Liver (tissue), 8 donors: ENCODE measurements at regions not wholly inside any gene's neighbourhood (a gene's known extent, or its start where the extent isn't known, plus 50 kb on each side); places are given as distances from the start of the nearest gene placed in this dataset.

Experiments used
- DNase-seq: peaks from one replicate; pipeline ENCODE4 v3.0.0-alpha.2; 2017; ENCODE audit warnings: low spot score
- H3K27ac ChIP-seq, 2 donors: one replicate each; pipeline ENCODE4 v1.7.0; 2013; ENCODE audit warnings: inconsistent platforms in 2 of 2, low read length in 2 of 2, control low read depth in 1 of 2, low read depth in 1 of 2, mild to moderate bottlenecking in 1 of 2
- H3K27me3 ChIP-seq, 4 donors: one replicate each; pipeline versions ENCODE4 v1.6.1 to v1.7.0; 2013; ENCODE audit warnings: low read length in 3 of 4, inconsistent platforms in 1 of 4, mild to moderate bottlenecking in 1 of 4, moderate library complexity in 1 of 4; ENCODE audit not compliant: control insufficient read depth in 4 of 4, insufficient read depth in 4 of 4
- H3K36me3 ChIP-seq, 4 donors: one replicate each; pipeline versions ENCODE4 v1.6.1 to v1.7.0; 2013; ENCODE audit warnings: low read length in 3 of 4, mild to moderate bottlenecking in 3 of 4, low read depth in 1 of 4, moderate library complexity in 1 of 4; ENCODE audit not compliant: control insufficient read depth in 4 of 4, insufficient read depth in 3 of 4
- H3K4me1 ChIP-seq, 4 donors: one replicate each; pipeline versions ENCODE4 v1.6.1 to v1.7.0; 2013; ENCODE audit warnings: low read length in 3 of 4, mild to moderate bottlenecking in 3 of 4, moderate library complexity in 1 of 4; ENCODE audit not compliant: control insufficient read depth in 4 of 4, insufficient read depth in 4 of 4
- H3K4me3 ChIP-seq, 3 donors: one replicate each; pipeline versions ENCODE4 v1.6.1 to v1.7.0; 2013; ENCODE audit warnings: low read length in 3 of 3, control low read depth in 1 of 3, low read depth in 1 of 3, mild to moderate bottlenecking in 1 of 3
- H3K9ac ChIP-seq, 2 donors: one replicate each; pipeline ENCODE4 v1.7.0; 2013; ENCODE audit warnings: low read length in 2 of 2, mild to moderate bottlenecking in 2 of 2, moderate library complexity in 2 of 2, control low read depth in 1 of 2, low read depth in 1 of 2
- H3K9me3 ChIP-seq, 4 donors: one replicate each; pipeline versions ENCODE4 v1.6.1 to v1.7.0; 2013; ENCODE audit warnings: low read length in 3 of 4; ENCODE audit not compliant: control insufficient read depth in 4 of 4
- ATF3 ChIP-seq: IDR thresholded peaks from 2 replicates; pipeline ENCODE4 v1.6.1; 2016; ENCODE audit warnings: antibody characterized with exemption
- CTCF ChIP-seq: fragments of 150-350 bp; IDR thresholded peaks from 2 replicates; pipeline ENCODE4 v1.5.1; 2017; ENCODE audit warnings: improper control_type of control experiment, low read depth, low read length; ENCODE audit not compliant: missing input control
- EGR1 ChIP-seq, 2 donors: IDR thresholded peaks; 2 replicates each; pipeline ENCODE4 v1.6.1; 2016 to 2018; ENCODE audit warnings: antibody characterized with exemption in 2 of 2, low read depth in 2 of 2
- FOXA2 ChIP-seq: IDR thresholded peaks from 2 replicates; pipeline ENCODE4 v1.6.1; 2016; ENCODE audit warnings: antibody characterized with exemption
- GABPA ChIP-seq, 2 donors: IDR thresholded peaks in 1 of 2; conservative IDR thresholded peaks in 1 of 2; 2 replicates each; pipeline ENCODE4 v1.6.1; 2016; ENCODE audit warnings: antibody characterized with exemption in 2 of 2, mild to moderate bottlenecking in 1 of 2, moderate library complexity in 1 of 2
- JUND ChIP-seq, 2 donors: IDR thresholded peaks; 2 replicates each; pipeline ENCODE4 v1.6.1; 2016; ENCODE audit warnings: antibody characterized with exemption in 2 of 2
- MAX ChIP-seq: IDR thresholded peaks from 2 replicates; pipeline ENCODE4 v1.6.1; 2016; ENCODE audit warnings: antibody characterized with exemption
- NR2F2 ChIP-seq: IDR thresholded peaks from 2 replicates; pipeline ENCODE4 v1.6.1; 2016; ENCODE audit warnings: antibody characterized with exemption
- RAD21 ChIP-seq, 2 donors: IDR thresholded peaks; 2 replicates each; pipeline ENCODE4 v1.6.1; 2016; ENCODE audit warnings: antibody characterized with exemption in 2 of 2, mild to moderate bottlenecking in 2 of 2
- REST ChIP-seq: IDR thresholded peaks from 2 replicates; pipeline ENCODE4 v1.6.1; 2016; ENCODE audit warnings: antibody characterized with exemption, mild to moderate bottlenecking
- SP1 ChIP-seq: IDR thresholded peaks from 2 replicates; pipeline ENCODE4 v1.6.1; 2018; ENCODE audit warnings: antibody characterized with exemption, mild to moderate bottlenecking
- YY1 ChIP-seq: IDR thresholded peaks from 2 replicates; pipeline ENCODE4 v1.6.1; 2016; ENCODE audit warnings: antibody characterized with exemption, mild to moderate bottlenecking
- ZBTB33 ChIP-seq: IDR thresholded peaks from 2 replicates; pipeline ENCODE4 v1.6.1; 2016; ENCODE audit warnings: antibody characterized with exemption
- WGBS: extraction: QIAGEN DNeasy Blood & Tissue Kit; methylation state at CpG from one replicate; pipeline ENCODE4 v1.1.7; 2013; 5-methylcytosine and 5-hydroxymethylcytosine counted together
- donor health status: healthy.
- donor health status: healthy.
- donor health status: healthy.
- donor health status: healthy.
- donor health status: healthy.

- no peak for DNase-seq
- Histone ChIP-seq H3K9me3 (no peaks in the 10 kb centered on the region), H3K27me3 (no peaks in the 10 kb centered on the region), H3K9ac (no peak overlapping the region), H3K27ac (no peak overlapping the region), H3K36me3 (no peaks in the 10 kb centered on the region), H3K4me3 (no peak overlapping the region), H3K4me1 (peaks cover 1 to 17% (median 7%) of the 10 kb centered on the region in 4 donors)
- TF ChIP-seq SP1 = no peak
- no peak for TF ChIP-seq ATF3
- TF ChIP-seq EGR1 (IDR thresholded peaks at IDR 0.05; ENCODE audit: low read depth in 2 of 2) = no peak
- WGBS = 84% methylated on average over 2 of the region's 2 CpGs
Measured at GRCh38 chr6:40891131-40891530, 147.9 kb downstream of the UNC5CL start.

- peaks cover 0 to 10% (median 4%) of the 10 kb centered on the region in 4 donors for H3K4me1 ChIP-seq
- no peak for DNase-seq
- no peak overlapping the region for H3K4me3 ChIP-seq
- no peak for TF ChIP-seq JUND (IDR thresholded peaks at IDR 0.05)
- 78% methylated on average over 7 of the region's 7 CpGs for WGBS
- H3K36me3 ChIP-seq = no peaks in the 10 kb centered on the region
- no peaks in the 10 kb centered on the region for H3K9me3 ChIP-seq
- no peak overlapping the region for H3K27ac ChIP-seq
- no peak overlapping the region for H3K9ac ChIP-seq
- no peaks in the 10 kb centered on the region for H3K27me3 ChIP-seq
Measured at GRCh38 chr6:40889137-40889832, 149.7 kb downstream of the UNC5CL start.

- Histone ChIP-seq H3K9me3 (no peaks in the 10 kb centered on the region), H3K27me3 (no peaks in the 10 kb centered on the region), H3K27ac (no peak overlapping the region), H3K4me3 (no peak overlapping the region), H3K36me3 (no peaks in the 10 kb centered on the region), H3K9ac (no peak overlapping the region), H3K4me1 (peaks cover 0 to 10% (median 4%) of the 10 kb centered on the region in 4 donors)
- WGBS = 72% methylated on average over 3 of the region's 3 CpGs
- no peak for TF ChIP-seq JUND (IDR thresholded peaks at IDR 0.05)
- no peak for TF ChIP-seq REST
- no peak for TF ChIP-seq YY1
- TF ChIP-seq ZBTB33 = no peak
- no peak for TF ChIP-seq SP1
- TF ChIP-seq FOXA2 = no peak
- TF ChIP-seq EGR1 (IDR thresholded peaks at IDR 0.05; ENCODE audit: low read depth in 2 of 2) = no peak
- no peak for TF ChIP-seq CTCF
- TF ChIP-seq MAX = no peak
- no peak for TF ChIP-seq ATF3
- no peak for TF ChIP-seq RAD21 (IDR thresholded peaks at IDR 0.05)
- no peak for TF ChIP-seq NR2F2
- no peak for TF ChIP-seq GABPA (IDR thresholded peaks at IDR 0.05 in 1 of 2, conservative IDR thresholded peaks at IDR 0.05 in 1 of 2)
- DNase-seq = no peak
Measured at GRCh38 chr6:40888456-40888990, 150.5 kb downstream of the UNC5CL start.
